Activated naive CD4-positive, alpha-beta T cell treated with anti-CD3 and anti-CD28 coated beads, Interleukin-2, amount 50 U/mL, for 24 hours (primary cell): ENCODE measurements at regions not wholly inside any gene's neighbourhood (a gene's known extent, or its start where the extent isn't known, plus 50 kb on each side); places are given as distances from the start of the nearest gene placed in this dataset.
"Not testable (repeated sequence)": the region's sequence is repeated elsewhere in the genome, so short reads cannot be mapped to it uniquely, and the experiment has no call there.

Source experiments
- H3K27ac Mint-ChIP-seq: one replicate; pipeline ENCODE4 v1.8.0; 2021; ENCODE audit warnings: mild to moderate bottlenecking, mixed read lengths
- H3K27me3 Mint-ChIP-seq: one replicate; pipeline ENCODE4 v1.8.0; 2021; ENCODE audit warnings: mixed read lengths
- H3K36me3 Mint-ChIP-seq: one replicate; pipeline ENCODE4 v1.8.0; 2021; ENCODE audit warnings: mixed read lengths
- H3K4me1 Mint-ChIP-seq: one replicate; pipeline ENCODE4 v1.8.0; 2021; ENCODE audit warnings: mixed read lengths
- H3K4me3 Mint-ChIP-seq: one replicate; pipeline ENCODE4 v1.8.0; 2021; ENCODE audit warnings: mild to moderate bottlenecking, mixed read lengths
- H3K9me3 Mint-ChIP-seq: one replicate; pipeline ENCODE4 v1.8.0; 2021; ENCODE audit warnings: mixed read lengths

- not testable (repeated sequence) for H3K4me3 Mint-ChIP-seq, H3K9me3 Mint-ChIP-seq, H3K36me3 Mint-ChIP-seq, H3K27me3 Mint-ChIP-seq, H3K27ac Mint-ChIP-seq, H3K4me1 Mint-ChIP-seq
Observed at GRCh38 chr4:118475901-118476300, 123.1 kb upstream of the PRSS12 start.

- H3K9me3 Mint-ChIP-seq, H3K4me1 Mint-ChIP-seq, H3K4me3 Mint-ChIP-seq, H3K27me3 Mint-ChIP-seq, H3K27ac Mint-ChIP-seq, H3K36me3 Mint-ChIP-seq: not testable (repeated sequence)
Observed at GRCh38 chr4:118477826-118478225, 125.0 kb upstream of the PRSS12 start.

DNA sequence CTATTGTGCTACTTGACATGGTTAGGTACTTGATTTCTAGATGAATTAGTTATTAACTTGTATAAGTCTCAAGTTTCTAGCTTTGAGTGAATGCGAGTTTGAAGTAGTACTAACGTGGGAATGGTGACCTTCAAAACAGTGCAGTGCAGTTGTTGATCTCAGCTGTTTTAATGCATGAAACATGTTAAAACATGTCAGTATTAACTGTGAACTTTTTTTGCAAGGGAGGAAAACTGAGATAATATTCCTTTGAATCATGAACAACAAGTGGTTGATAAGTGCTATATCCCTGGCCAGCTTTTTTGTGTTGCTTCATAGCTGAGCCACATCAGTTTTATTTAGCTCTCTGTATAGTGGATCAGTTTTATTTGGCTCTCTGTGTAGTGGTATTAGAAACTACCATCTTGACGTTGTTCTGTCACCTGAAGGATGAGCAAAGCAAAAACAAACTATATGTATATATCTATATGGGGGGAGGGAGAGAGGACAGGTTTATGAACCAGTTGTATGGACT, 133.1 kb upstream of the PRSS12 start:
- H3K27me3 Mint-ChIP-seq, H3K27ac Mint-ChIP-seq, H3K4me1 Mint-ChIP-seq, H3K4me3 Mint-ChIP-seq, H3K36me3 Mint-ChIP-seq, H3K9me3 Mint-ChIP-seq: not testable (repeated sequence)

DNA sequence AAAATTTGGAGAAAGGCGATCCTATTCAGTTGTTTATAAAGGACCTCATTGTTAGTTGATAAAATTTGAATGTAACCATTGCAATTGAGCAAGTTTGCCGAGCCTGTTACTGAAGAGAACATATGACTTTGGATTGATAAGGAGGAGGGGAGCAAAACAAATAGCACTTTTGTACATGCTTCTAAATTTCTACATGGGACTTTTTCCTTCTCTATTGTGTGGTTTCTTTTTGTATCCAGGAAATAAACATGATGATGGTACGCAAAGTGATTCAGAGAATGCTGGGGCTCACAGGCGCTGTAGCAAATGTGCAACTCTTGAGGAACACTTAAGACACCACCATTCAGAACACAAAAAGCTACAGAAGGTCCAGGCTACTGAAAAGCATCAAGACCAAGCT, 140.2 kb upstream of the PRSS12 start:
- not testable (repeated sequence) for H3K27me3 Mint-ChIP-seq, H3K27ac Mint-ChIP-seq, H3K4me3 Mint-ChIP-seq, H3K4me1 Mint-ChIP-seq, H3K36me3 Mint-ChIP-seq, H3K9me3 Mint-ChIP-seq

GRCh38 chr4:118494437-118494836, 141.6 kb upstream of the PRSS12 start:
- not testable (repeated sequence) for H3K27me3 Mint-ChIP-seq, H3K4me3 Mint-ChIP-seq, H3K9me3 Mint-ChIP-seq, H3K4me1 Mint-ChIP-seq, H3K36me3 Mint-ChIP-seq, H3K27ac Mint-ChIP-seq

GRCh38 chr4:118502967-118503366, 150.2 kb upstream of the PRSS12 start:
- not testable (repeated sequence) for H3K4me3 Mint-ChIP-seq, H3K27ac Mint-ChIP-seq, H3K4me1 Mint-ChIP-seq, H3K36me3 Mint-ChIP-seq, H3K9me3 Mint-ChIP-seq, H3K27me3 Mint-ChIP-seq

GRCh38 chr4:118504927-118505326, 152.1 kb upstream of the PRSS12 start:
- H3K27me3 Mint-ChIP-seq, H3K27ac Mint-ChIP-seq, H3K4me1 Mint-ChIP-seq, H3K9me3 Mint-ChIP-seq, H3K36me3 Mint-ChIP-seq, H3K4me3 Mint-ChIP-seq: not testable (repeated sequence)

GRCh38 chr4:118505491-118505890, 152.7 kb upstream of the PRSS12 start:
- H3K36me3 Mint-ChIP-seq, H3K9me3 Mint-ChIP-seq, H3K4me1 Mint-ChIP-seq, H3K27me3 Mint-ChIP-seq, H3K27ac Mint-ChIP-seq, H3K4me3 Mint-ChIP-seq: not testable (repeated sequence)

DNA sequence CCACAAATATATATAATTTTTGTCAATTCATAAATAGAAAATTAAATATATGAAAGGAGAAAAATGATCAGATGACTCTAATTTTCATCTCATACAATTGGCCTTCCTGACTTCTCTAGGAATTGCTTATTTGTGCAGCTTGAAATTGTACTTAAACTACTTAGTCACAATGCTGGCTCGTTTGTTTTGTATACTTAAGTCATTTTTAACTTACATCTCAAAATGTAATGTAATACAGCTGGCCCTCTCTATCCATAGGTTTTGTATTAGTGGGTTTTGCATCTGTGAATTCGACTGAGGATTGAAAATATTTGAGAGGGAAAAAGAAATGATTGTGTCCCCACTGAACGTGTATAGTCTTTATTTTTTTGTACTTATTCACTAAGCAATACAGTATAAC, 160.1 kb upstream of the PRSS12 start:
- H3K27ac Mint-ChIP-seq, result not testable (repeated sequence)

DNA sequence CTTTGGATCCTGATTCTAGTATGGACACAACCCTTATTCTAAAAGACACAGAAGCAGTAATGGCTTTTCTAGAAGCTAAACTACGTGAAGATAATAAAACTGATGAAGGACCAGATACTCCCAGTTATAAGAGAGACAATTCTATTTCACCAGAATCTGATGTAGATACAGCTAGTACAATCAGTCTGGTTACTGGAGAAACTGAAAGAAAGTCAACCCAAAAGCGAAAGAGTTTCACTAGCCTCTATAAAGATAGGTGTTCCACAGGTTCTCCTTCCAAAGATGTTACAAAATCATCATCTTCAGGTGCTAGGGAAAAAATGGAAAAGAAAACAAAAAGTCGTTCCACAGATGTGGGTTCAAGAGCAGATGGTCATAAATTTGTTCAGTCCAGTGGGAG, 161.5 kb upstream of the PRSS12 start:
- H3K9me3 Mint-ChIP-seq, result not testable (repeated sequence)

More for the DNA sequence above, 160.1 kb upstream of the PRSS12 start:
- H3K4me1 Mint-ChIP-seq, H3K27me3 Mint-ChIP-seq, H3K4me3 Mint-ChIP-seq, H3K36me3 Mint-ChIP-seq, H3K9me3 Mint-ChIP-seq: not testable (repeated sequence)

DNA sequence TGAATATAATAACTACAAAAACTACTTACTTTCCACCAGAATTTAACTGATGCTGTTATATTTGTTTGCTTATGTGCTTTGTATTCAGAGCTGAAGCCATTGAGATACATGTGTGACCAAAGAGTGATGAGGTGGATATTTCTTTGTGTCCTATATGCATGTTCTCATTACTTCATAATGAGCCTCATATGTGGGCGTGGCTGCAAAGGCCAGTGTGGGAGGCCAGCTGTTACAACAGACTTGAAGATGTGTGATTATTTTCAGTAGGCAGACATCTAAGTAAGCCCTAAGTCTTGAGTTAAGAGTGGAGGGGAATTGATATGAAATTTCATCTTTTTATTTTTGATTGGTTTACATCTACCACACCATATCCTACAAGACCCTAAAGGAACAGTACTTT, 163.3 kb upstream of the PRSS12 start:
- H3K9me3 Mint-ChIP-seq, H3K27me3 Mint-ChIP-seq, H3K4me3 Mint-ChIP-seq, H3K36me3 Mint-ChIP-seq, H3K4me1 Mint-ChIP-seq, H3K27ac Mint-ChIP-seq: not testable (repeated sequence)

More for the DNA sequence above, 161.5 kb upstream of the PRSS12 start:
- H3K27ac Mint-ChIP-seq, H3K4me3 Mint-ChIP-seq, H3K4me1 Mint-ChIP-seq, H3K36me3 Mint-ChIP-seq, H3K27me3 Mint-ChIP-seq: not testable (repeated sequence)

DNA sequence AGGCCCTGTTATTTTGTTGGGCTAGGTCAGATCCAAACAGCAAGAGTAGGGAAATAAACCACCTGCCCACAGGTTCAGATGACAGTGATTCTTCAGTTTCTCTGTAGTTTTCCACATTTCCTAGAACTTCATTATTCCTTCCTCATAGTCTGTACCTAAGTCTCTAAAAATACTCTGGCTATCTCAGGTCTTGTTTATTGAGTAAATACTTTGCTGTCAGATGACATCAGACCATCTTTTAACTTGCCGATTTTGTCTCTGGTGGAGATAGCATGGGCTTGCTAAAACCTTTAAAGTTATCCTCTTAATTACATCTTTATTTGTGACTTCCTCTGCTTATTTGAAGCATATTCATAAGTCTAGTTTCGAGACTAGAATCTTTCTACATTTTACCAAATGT, 155.1 kb upstream of the METTL14 start:
- H3K9me3 Mint-ChIP-seq, H3K4me3 Mint-ChIP-seq: not testable (repeated sequence)

DNA sequence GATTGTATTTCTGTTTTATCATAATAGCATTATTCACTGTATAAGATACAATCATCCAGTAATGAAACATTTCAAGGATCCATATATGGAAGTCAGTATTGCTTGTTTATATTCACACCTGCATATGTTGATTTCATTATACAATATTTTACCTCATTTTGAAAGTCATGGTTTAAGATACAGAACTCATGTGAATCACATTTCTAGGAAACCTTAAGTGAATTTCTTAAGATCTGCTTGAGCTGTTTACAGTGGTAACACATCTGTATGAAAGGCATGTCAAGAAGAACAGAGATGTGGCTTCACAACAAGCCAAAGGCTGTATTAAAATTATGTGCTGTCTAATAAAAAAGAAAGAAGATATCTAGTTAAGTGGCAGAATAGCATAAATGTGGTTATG, 153.2 kb upstream of the METTL14 start:
- H3K27me3 Mint-ChIP-seq, H3K27ac Mint-ChIP-seq, H3K4me3 Mint-ChIP-seq, H3K36me3 Mint-ChIP-seq, H3K9me3 Mint-ChIP-seq, H3K4me1 Mint-ChIP-seq: not testable (repeated sequence)

More for the DNA sequence above, 155.1 kb upstream of the METTL14 start:
- H3K4me1 Mint-ChIP-seq, H3K27me3 Mint-ChIP-seq, H3K36me3 Mint-ChIP-seq, H3K27ac Mint-ChIP-seq: not testable (repeated sequence)

DNA sequence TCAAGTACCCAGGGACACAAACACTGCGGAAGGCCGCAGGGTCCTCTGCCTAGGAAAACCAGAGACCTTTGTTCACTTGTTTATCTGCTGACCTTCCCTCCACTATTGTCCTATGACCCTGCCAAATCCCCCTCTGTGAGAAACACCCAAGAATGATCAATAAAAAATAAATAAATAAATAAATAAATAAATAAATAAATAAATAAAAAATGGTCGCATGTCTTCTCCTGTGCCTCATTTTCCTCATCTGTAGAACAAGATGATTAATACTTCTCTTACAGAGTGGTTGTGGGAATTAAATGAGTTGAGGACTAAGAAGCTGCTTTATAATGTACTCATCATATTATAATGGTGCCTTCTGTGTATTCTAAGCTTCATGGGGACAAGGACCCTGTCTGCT, 149.4 kb upstream of the METTL14 start:
- H3K27me3 Mint-ChIP-seq, H3K27ac Mint-ChIP-seq, H3K4me1 Mint-ChIP-seq, H3K36me3 Mint-ChIP-seq, H3K9me3 Mint-ChIP-seq, H3K4me3 Mint-ChIP-seq: not testable (repeated sequence)

GRCh38 chr4:118539412-118540077, 145.6 kb upstream of the METTL14 start:
- not testable (repeated sequence) for H3K27ac Mint-ChIP-seq, H3K9me3 Mint-ChIP-seq, H3K27me3 Mint-ChIP-seq, H3K4me1 Mint-ChIP-seq, H3K4me3 Mint-ChIP-seq, H3K36me3 Mint-ChIP-seq

DNA sequence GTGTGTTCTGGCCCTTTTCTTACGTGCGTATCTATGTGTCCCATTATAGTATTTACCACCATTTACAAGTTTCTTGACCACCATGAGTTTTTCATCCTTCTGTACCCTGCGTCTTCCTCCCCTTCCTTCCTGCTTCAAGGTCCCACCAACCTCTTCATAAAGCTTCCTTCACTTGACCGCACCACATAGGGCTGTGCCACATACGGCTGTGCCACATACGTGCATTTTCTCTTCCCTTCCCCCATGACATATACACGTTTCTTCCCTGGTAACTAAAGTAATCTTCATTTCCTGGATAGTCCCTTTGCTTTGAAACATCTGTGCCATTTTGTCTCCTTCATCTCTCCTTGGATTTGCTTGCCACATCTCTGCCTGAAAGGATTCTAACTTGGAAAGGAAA, 128.6 kb upstream of the METTL14 start:
- not testable (repeated sequence) for H3K27me3 Mint-ChIP-seq, H3K9me3 Mint-ChIP-seq, H3K36me3 Mint-ChIP-seq, H3K27ac Mint-ChIP-seq, H3K4me1 Mint-ChIP-seq, H3K4me3 Mint-ChIP-seq

GRCh38 chr4:118557298-118557851, 127.8 kb upstream of the METTL14 start:
- no peak overlapping the region for H3K27ac Mint-ChIP-seq
- H3K4me1 Mint-ChIP-seq, result no peaks in the 10 kb centered on the region
- no peaks in the 10 kb centered on the region for H3K36me3 Mint-ChIP-seq
- H3K4me3 Mint-ChIP-seq, result no peak overlapping the region
- H3K9me3 Mint-ChIP-seq, result no peaks in the 10 kb centered on the region
- H3K27me3 Mint-ChIP-seq, result peaks cover 2% of the 10 kb centered on the region
